Gastrocnemius medialis (tissue), 4 donors: ENCODE measurements at regions not wholly inside any gene's neighbourhood (a gene's known extent, or its start where the extent isn't known, plus 50 kb on each side); places are given as distances from the start of the nearest gene placed in this dataset.
"Not testable (repeated sequence)": the region's sequence is repeated elsewhere in the genome, so short reads cannot be mapped to it uniquely, and the experiment has no call there.

Experiments used
- CTCF ChIP-seq, 5 experiments: fragments of 450-650 bp in 3 of 5; fragments of 200-600 bp in 2 of 5; sonication (generic) in 2 of 5; IDR thresholded peaks in 4 of 5; conservative IDR thresholded peaks in 1 of 5; 1 replicate in 4 of 5; 2 replicates in 1 of 5; pipeline ENCODE4 v1.5.1; 2016 to 2019; ENCODE audit warnings: antibody characterized with exemption in 5 of 5, mild to moderate bottlenecking in 3 of 5, moderate library complexity in 3 of 5
- POLR2A ChIP-seq, 2 donors: fragments of 450-650 bp; IDR thresholded peaks; one replicate each; pipeline ENCODE4 v1.6.1; 2017; ENCODE audit warnings: antibody characterized with exemption in 2 of 2, mild to moderate bottlenecking in 2 of 2, moderate library complexity in 2 of 2

GRCh38 chr15:47912910-47913309 lies 195.6 kb downstream of the SEMA6D start:
- not testable (repeated sequence) for TF ChIP-seq CTCF (IDR thresholded peaks at IDR 0.05 in 4 of 5, conservative IDR thresholded peaks at IDR 0.05 in 1 of 5); POLR2A (IDR thresholded peaks at IDR 0.05)
